Activated T-cell treated with anti-CD3 and anti-CD28 coated beads, Interleukin-2, amount 50 U/mL, for 4 hours (primary cell): ENCODE measurements at regions not wholly inside any gene's neighbourhood (a gene's known extent, or its start where the extent isn't known, plus 50 kb on each side); places are given as distances from the start of the nearest gene placed in this dataset.
"Not testable (repeated sequence)": the region's sequence is repeated elsewhere in the genome, so short reads cannot be mapped to it uniquely, and the experiment has no call there.

Experiments
- ATAC-seq, 2 donors: fragments of 200-7000 bp; cut with Tn5 transposase; one replicate each; pipeline ENCODE4 v1.10.0; 2021
- DNase-seq: peaks from one replicate; pipeline ENCODE4 v3.0.0-alpha.2; 2020
- H3K27me3 Mint-ChIP-seq: one replicate; pipeline ENCODE4 v1.8.0; 2021; ENCODE audit warnings: low read depth, mixed read lengths
- H3K36me3 Mint-ChIP-seq: one replicate; pipeline ENCODE4 v1.8.0; 2022; ENCODE audit warnings: mixed read lengths; ENCODE audit not compliant: insufficient read depth
- H3K4me1 Mint-ChIP-seq: one replicate; pipeline ENCODE4 v1.8.0; 2021; ENCODE audit warnings: low read depth, mixed read lengths
- H3K4me3 Mint-ChIP-seq: one replicate; pipeline ENCODE4 v1.8.0; 2021; ENCODE audit warnings: mild to moderate bottlenecking, moderate library complexity, mixed read lengths
- H3K9me3 Mint-ChIP-seq: one replicate; pipeline ENCODE4 v1.8.0; 2021; ENCODE audit warnings: mixed read lengths

GRCh38 chr2:123816203-123816602 is 208.9 kb upstream of the CNTNAP5 start:
- Mint-ChIP-seq H3K9me3 (peaks cover 2% of the 10 kb centered on the region), H3K27me3 (no peaks in the 10 kb centered on the region), H3K36me3 (no peaks in the 10 kb centered on the region), H3K4me1 (no peaks in the 10 kb centered on the region), H3K4me3 (no peak overlapping the region)
- DNase-seq (no peak), ATAC-seq (no peak)

- Mint-ChIP-seq H3K9me3 (peaks cover 4% of the 10 kb centered on the region), H3K27me3 (no peaks in the 10 kb centered on the region), H3K4me3 (no peak overlapping the region), H3K36me3 (no peaks in the 10 kb centered on the region), H3K4me1 (no peaks in the 10 kb centered on the region)
- DNase-seq (no peak), ATAC-seq (no peak)
Observed at GRCh38 chr2:123816928-123817327, 208.2 kb upstream of the CNTNAP5 start.

- no peak for ATAC-seq
- no peaks in the 10 kb centered on the region for H3K27me3 Mint-ChIP-seq
- no peak overlapping the region for H3K4me3 Mint-ChIP-seq
Observed at GRCh38 chr2:123826729-123827271, 198.3 kb upstream of the CNTNAP5 start.

GRCh38 chr2:123839326-123839725 is 185.8 kb upstream of the CNTNAP5 start:
- H3K4me1 Mint-ChIP-seq = no peaks in the 10 kb centered on the region
- H3K36me3 Mint-ChIP-seq = no peaks in the 10 kb centered on the region
- no peak overlapping the region for H3K4me3 Mint-ChIP-seq
- DNase-seq (no peak), ATAC-seq (no peak)
- H3K9me3 Mint-ChIP-seq = peaks cover 18% of the 10 kb centered on the region
- no peaks in the 10 kb centered on the region for H3K27me3 Mint-ChIP-seq

More at GRCh38 chr2:123826729-123827271, 198.3 kb upstream of the CNTNAP5 start:
- Mint-ChIP-seq H3K4me1 (no peaks in the 10 kb centered on the region), H3K36me3 (no peaks in the 10 kb centered on the region), H3K9me3 (peaks cover 6% of the 10 kb centered on the region)
- DNase-seq = no peak

GRCh38 chr2:123840016-123840415 is 185.1 kb upstream of the CNTNAP5 start:
- H3K36me3 Mint-ChIP-seq = no peaks in the 10 kb centered on the region
- H3K4me1 Mint-ChIP-seq = no peaks in the 10 kb centered on the region
- H3K27me3 Mint-ChIP-seq = no peaks in the 10 kb centered on the region
- ATAC-seq (no peak), DNase-seq (no peak)
- peaks cover 22% of the 10 kb centered on the region for H3K9me3 Mint-ChIP-seq
- H3K4me3 Mint-ChIP-seq = no peak overlapping the region

GRCh38 chr2:123840574-123840973 is 184.5 kb upstream of the CNTNAP5 start:
- peaks cover 22% of the 10 kb centered on the region for H3K9me3 Mint-ChIP-seq
- no peaks in the 10 kb centered on the region for H3K4me1 Mint-ChIP-seq
- H3K4me3 Mint-ChIP-seq = no peak overlapping the region
- H3K36me3 Mint-ChIP-seq = no peaks in the 10 kb centered on the region
- H3K27me3 Mint-ChIP-seq = no peaks in the 10 kb centered on the region
- ATAC-seq = no peak
- no peak for DNase-seq

GRCh38 chr2:123851281-123851680 is 173.8 kb upstream of the CNTNAP5 start:
- H3K4me1 Mint-ChIP-seq = no peaks in the 10 kb centered on the region
- no peaks in the 10 kb centered on the region for H3K27me3 Mint-ChIP-seq
- peaks cover 19% of the 10 kb centered on the region for H3K9me3 Mint-ChIP-seq
- H3K4me3 Mint-ChIP-seq = no peak overlapping the region
- no peak for DNase-seq
- no peak for ATAC-seq
- H3K36me3 Mint-ChIP-seq = no peaks in the 10 kb centered on the region

- Mint-ChIP-seq H3K27me3 (no peaks in the 10 kb centered on the region), H3K9me3 (peaks cover 27% of the 10 kb centered on the region), H3K4me3 (no peak overlapping the region), H3K4me1 (no peaks in the 10 kb centered on the region), H3K36me3 (no peaks in the 10 kb centered on the region)
- DNase-seq (no peak), ATAC-seq (no peak)
Observed at GRCh38 chr2:123853161-123853560, 171.9 kb upstream of the CNTNAP5 start.

GRCh38 chr2:123859031-123859430 is 166.1 kb upstream of the CNTNAP5 start:
- H3K36me3 Mint-ChIP-seq, H3K4me3 Mint-ChIP-seq, H3K27me3 Mint-ChIP-seq, H3K4me1 Mint-ChIP-seq, ATAC-seq, DNase-seq: not testable (repeated sequence)
- H3K9me3 Mint-ChIP-seq = peaks cover 44% of the 10 kb centered on the region

- Mint-ChIP-seq H3K36me3 (no peaks in the 10 kb centered on the region), H3K27me3 (no peaks in the 10 kb centered on the region), H3K4me1 (no peaks in the 10 kb centered on the region), H3K4me3 (no peak overlapping the region), H3K9me3 (peaks cover 25% of the 10 kb centered on the region)
- DNase-seq (no peak), ATAC-seq (no peak)
Observed at GRCh38 chr2:123864416-123864815, 160.7 kb upstream of the CNTNAP5 start.

- H3K36me3 Mint-ChIP-seq = no peaks in the 10 kb centered on the region
- no peaks in the 10 kb centered on the region for H3K4me1 Mint-ChIP-seq
- no peak overlapping the region for H3K4me3 Mint-ChIP-seq
- DNase-seq (no peak), ATAC-seq (no peak)
- H3K27me3 Mint-ChIP-seq = no peaks in the 10 kb centered on the region
- H3K9me3 Mint-ChIP-seq = peaks cover 15% of the 10 kb centered on the region
Observed at GRCh38 chr2:123870206-123870880, 154.7 kb upstream of the CNTNAP5 start.

GRCh38 chr2:123870881-123871276 is 154.2 kb upstream of the CNTNAP5 start:
- no peaks in the 10 kb centered on the region for H3K27me3 Mint-ChIP-seq
- no peak for ATAC-seq
- H3K4me1 Mint-ChIP-seq = no peaks in the 10 kb centered on the region
- H3K36me3 Mint-ChIP-seq = no peaks in the 10 kb centered on the region
- no peak overlapping the region for H3K4me3 Mint-ChIP-seq
- DNase-seq = no peak
- peaks cover 17% of the 10 kb centered on the region for H3K9me3 Mint-ChIP-seq

- Mint-ChIP-seq H3K36me3 (no peaks in the 10 kb centered on the region), H3K27me3 (no peaks in the 10 kb centered on the region), H3K4me1 (no peaks in the 10 kb centered on the region), H3K4me3 (no peak overlapping the region), H3K9me3 (peaks cover 47% of the 10 kb centered on the region)
- ATAC-seq (no peak), DNase-seq (no peak)
Observed at GRCh38 chr2:123890148-123890547, 134.9 kb upstream of the CNTNAP5 start.

- Mint-ChIP-seq H3K4me3 (no peak overlapping the region), H3K4me1 (no peaks in the 10 kb centered on the region), H3K9me3 (peaks cover 52% of the 10 kb centered on the region), H3K27me3 (no peaks in the 10 kb centered on the region), H3K36me3 (no peaks in the 10 kb centered on the region)
- ATAC-seq = no peak
- no peak for DNase-seq
Observed at GRCh38 chr2:123894167-123894566, 130.9 kb upstream of the CNTNAP5 start.

GRCh38 chr2:123895651-123896050 is 129.4 kb upstream of the CNTNAP5 start:
- H3K9me3 Mint-ChIP-seq = peaks cover 44% of the 10 kb centered on the region
- ATAC-seq = no peak
- no peak for DNase-seq
- no peaks in the 10 kb centered on the region for H3K27me3 Mint-ChIP-seq
- H3K4me1 Mint-ChIP-seq = no peaks in the 10 kb centered on the region
- H3K4me3 Mint-ChIP-seq = no peak overlapping the region
- H3K36me3 Mint-ChIP-seq = no peaks in the 10 kb centered on the region
